ENCODE measurements at regions not wholly inside any gene's neighbourhood (a gene's known extent, or its start where the extent isn't known, plus 50 kb on each side); places are given as distances from the start of the nearest gene placed in this dataset.

- TF ChIP-seq ATF3 (IDR thresholded peaks at IDR 0.05; ENCODE audit: insufficient read depth, low read depth, low read length), result no peak
- TF ChIP-seq RAD21 (IDR thresholded peaks at IDR 0.05 in 1 of 2, conservative IDR thresholded peaks at IDR 0.05 in 1 of 2; ENCODE audit: low read depth in 2 of 2, low read length in 2 of 2), result no peak
- no peak for TF ChIP-seq MAX (IDR thresholded peaks at IDR 0.05)
- no peak for TF ChIP-seq ZNF274 (IDR thresholded peaks at IDR 0.05; ENCODE audit: borderline replicate concordance, extremely low read depth, low read length)
- TF ChIP-seq NANOG (IDR thresholded peaks at IDR 0.05; ENCODE audit: insufficient read depth, low read depth, low read length, poor library complexity, severe bottlenecking), result no peak
- no peak for TF ChIP-seq EGR1 (IDR thresholded peaks at IDR 0.05; ENCODE audit: borderline replicate concordance, low read depth, low read length)
- no peak for TF ChIP-seq JUN (IDR thresholded peaks at IDR 0.05; ENCODE audit: low read depth, low read length)
- no peak for TF ChIP-seq SAP30 (IDR thresholded peaks at IDR 0.05; ENCODE audit: insufficient read depth, insufficient replicate concordance, low read length)
- no peak for TF ChIP-seq GTF2F1 (IDR thresholded peaks at IDR 0.05; ENCODE audit: borderline replicate concordance, low read depth, low read length)
- TF ChIP-seq MAFK (IDR thresholded peaks at IDR 0.05; ENCODE audit: low read depth, low read length), result no peak
- no peak for TF ChIP-seq BCL11A (IDR thresholded peaks at IDR 0.05; ENCODE audit: low read depth in 2 of 2, low read length in 2 of 2)
- TF ChIP-seq CEBPB (IDR thresholded peaks at IDR 0.05; ENCODE audit: low read depth, low read length), result no peak
- DNase-seq (ENCODE audit: low read depth in 1 of 2, low spot score in 2 of 2) (peak in 1 of 2 experiments; percentile 51), FAIRE-seq (no peak)
- POLR2A ChIA-PET (ENCODE audit: partially characterized antibody), result no interaction called here
- Histone ChIP-seq H3K9ac (replicated peaks in 1 of 4; ENCODE audit: extremely low read depth in 1 of 4, low read depth in 3 of 4, low read length in 3 of 4) (no peak overlapping the region), H3K36me3 (ENCODE audit: control insufficient read depth in 2 of 4, insufficient read depth in 4 of 4, low read length in 3 of 4) (no peaks in the 10 kb centered on the region), H3K79me2 (ENCODE audit: control insufficient read depth in 1 of 2, insufficient read depth in 2 of 2, low read length in 2 of 2) (no peaks in the 10 kb centered on the region), H3K79me1 (ENCODE audit: low read depth, low read length) (no peaks in the 10 kb centered on the region), H3K56ac (replicated peaks; ENCODE audit: insufficient read length, low read depth, low read length) (no peak overlapping the region), H3K23me2 (ENCODE audit: low read depth, low read length) (no peaks in the 10 kb centered on the region), H4K20me1 (replicated peaks in 1 of 2; ENCODE audit: control insufficient read depth in 1 of 2, insufficient read depth in 2 of 2, low read length in 2 of 2) (no peaks in the 10 kb centered on the region), H3K23ac (ENCODE audit: insufficient read length) (no peak overlapping the region), H3K4ac (replicated peaks; ENCODE audit: insufficient read length, low read depth, low read length) (no peak overlapping the region), H3K18ac (ENCODE audit: extremely low read depth, low read length) (no peak overlapping the region), H3K14ac (ENCODE audit: insufficient read length) (no peak overlapping the region), H3K27ac (ENCODE audit: low read depth, low read length) (no peak overlapping the region), H4K91ac (replicated peaks; ENCODE audit: insufficient read length, low read length) (no peak overlapping the region), H2BK120ac (replicated peaks; ENCODE audit: low read depth, low read length) (no peak overlapping the region), H3K27me3 (replicated peaks in 1 of 4; ENCODE audit: control insufficient read depth in 3 of 4, extremely low read depth in 1 of 4, insufficient read depth in 3 of 4, low read length in 3 of 4) (no peaks in the 10 kb centered on the region), H2AK5ac (ENCODE audit: low read depth, low read length) (no peak overlapping the region), H2AFZ (ENCODE audit: low read length) (no peak overlapping the region), H2BK5ac (ENCODE audit: low read depth, low read length) (no peak overlapping the region), H4K5ac (ENCODE audit: insufficient read length, low read depth, low read length) (no peak overlapping the region), H2BK12ac (ENCODE audit: low read depth, low read length) (no peak overlapping the region), H3K4me1 (replicated peaks in 1 of 4; ENCODE audit: control insufficient read depth in 3 of 4, insufficient read depth in 4 of 4, low read length in 3 of 4) (no peaks in the 10 kb centered on the region), H3K4me3 (ENCODE audit: extremely low read depth in 1 of 4, insufficient read depth in 2 of 4, low read depth in 3 of 4, low read length in 4 of 4) (no peak overlapping the region), H2BK15ac (ENCODE audit: low read length) (no peak overlapping the region), H2BK20ac (ENCODE audit: low read length) (no peak overlapping the region), H3K4me2 (ENCODE audit: insufficient read depth in 1 of 2, low read depth in 2 of 2, low read length in 2 of 2) (no peak overlapping the region), H4K8ac (ENCODE audit: extremely low read depth, insufficient read depth, low read length) (no peak overlapping the region), H3K9me3 (ENCODE audit: insufficient read depth in 2 of 2, low read depth in 1 of 2, low read length in 1 of 2) (no peaks in the 10 kb centered on the region)
- WGBS, 2 experiments (ENCODE audit: extremely low coverage in 1 of 2, insufficient coverage in 1 of 2, insufficient read length in 1 of 2, insufficient replicate concordance in 2 of 2, low coverage in 1 of 2, low lambda C conversion rate in 2 of 2, missing lambda C conversion rate in 1 of 2), result 64% methylated on average over 7 of the region's 9 CpGs; no CpG with 5 or more reads in 1 of the 2 experiments
- CTCF ChIA-PET (ENCODE audit: partially characterized antibody), result no interaction called here
Measured at GRCh38 chrX:10897768-10898167, 213.4 kb upstream of the HCCS start.
